ENCODE measurements at regions not wholly inside any gene's neighbourhood (a gene's known extent, or its start where the extent isn't known, plus 50 kb on each side); places are given as distances from the start of the nearest gene placed in this dataset.

DNA sequence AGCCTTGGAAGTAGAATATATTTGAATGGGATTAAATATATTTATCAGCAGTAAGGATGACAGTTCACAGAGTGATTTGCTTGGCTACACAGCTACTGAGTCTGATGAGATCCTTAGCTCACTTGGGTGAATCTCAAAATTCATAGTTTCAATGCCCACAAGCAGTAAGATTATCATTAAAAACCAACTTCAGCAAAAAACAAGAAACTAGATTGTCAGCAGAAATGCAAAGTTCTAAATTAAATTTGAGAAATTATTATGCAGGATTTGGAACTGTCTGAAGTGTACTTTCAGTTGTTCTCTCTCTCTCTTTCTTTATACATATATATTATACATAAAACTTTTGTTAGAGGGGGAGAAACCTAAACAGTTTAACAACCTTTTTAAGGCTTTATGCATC lies 288.8 kb upstream of the SASH1 start:
- H3K9me3 ChIP-seq (ENCODE audit: control insufficient read depth, low read length) = no peaks in the 10 kb centered on the region
- no peak overlapping the region for H3K9ac ChIP-seq (ENCODE audit: low read length)
- DNase-seq (ENCODE audit: low read depth) = no peak
- no peak overlapping the region for H3K4me3 ChIP-seq (ENCODE audit: low read length)
- H3K4me1 ChIP-seq (ENCODE audit: control insufficient read depth, insufficient read depth, low read length) = no peaks in the 10 kb centered on the region
- H3K27me3 ChIP-seq (replicated peaks; ENCODE audit: control insufficient read depth, insufficient read depth, low read length) = no peaks in the 10 kb centered on the region
- H3K36me3 ChIP-seq (ENCODE audit: control insufficient read depth, insufficient read depth, low read length, severe bottlenecking) = no peaks in the 10 kb centered on the region

- no peaks in the 10 kb centered on the region for H3K27me3 ChIP-seq (replicated peaks; ENCODE audit: control insufficient read depth, insufficient read depth, low read length)
- H3K36me3 ChIP-seq (ENCODE audit: control insufficient read depth, insufficient read depth, low read length, severe bottlenecking) = no peaks in the 10 kb centered on the region
- no peak for DNase-seq (ENCODE audit: low read depth)
- no peak overlapping the region for H3K9ac ChIP-seq (ENCODE audit: low read length)
- H3K4me1 ChIP-seq (ENCODE audit: control insufficient read depth, insufficient read depth, low read length) = no peaks in the 10 kb centered on the region
- H3K4me3 ChIP-seq (ENCODE audit: low read length) = no peak overlapping the region
- H3K9me3 ChIP-seq (ENCODE audit: control insufficient read depth, low read length) = no peaks in the 10 kb centered on the region
These were observed 288.4 kb upstream of the SASH1 start for GRCh38 chr6:148054219-148054618.

DNA sequence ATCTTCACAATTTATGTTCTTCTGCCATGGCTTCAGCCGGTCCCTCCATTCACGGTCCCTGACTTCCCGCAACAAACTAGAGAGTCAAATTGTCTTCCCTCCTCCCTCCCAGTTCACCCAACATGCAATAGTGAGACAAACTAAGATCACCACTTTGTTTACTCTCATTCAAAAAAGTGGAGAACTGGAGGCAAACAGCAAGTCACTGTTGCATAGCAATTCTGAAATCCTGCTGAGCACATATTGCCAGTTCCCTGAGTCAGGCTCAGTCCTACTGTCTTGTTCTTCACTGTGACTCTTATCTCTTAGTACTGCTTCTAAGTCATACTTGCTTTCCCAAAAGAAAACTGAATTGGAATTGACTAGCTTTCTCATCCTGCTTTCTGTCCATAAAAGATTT lies 287.2 kb upstream of the SASH1 start:
- DNase-seq (ENCODE audit: low read depth) = peak; percentile 7
- no peaks in the 10 kb centered on the region for H3K36me3 ChIP-seq (ENCODE audit: control insufficient read depth, insufficient read depth, low read length, severe bottlenecking)
- no peaks in the 10 kb centered on the region for H3K9me3 ChIP-seq (ENCODE audit: control insufficient read depth, low read length)
- H3K9ac ChIP-seq (ENCODE audit: low read length) = no peak overlapping the region
- no peak overlapping the region for H3K4me3 ChIP-seq (ENCODE audit: low read length)
- no peaks in the 10 kb centered on the region for H3K4me1 ChIP-seq (ENCODE audit: control insufficient read depth, insufficient read depth, low read length)
- no peaks in the 10 kb centered on the region for H3K27me3 ChIP-seq (replicated peaks; ENCODE audit: control insufficient read depth, insufficient read depth, low read length)

DNA sequence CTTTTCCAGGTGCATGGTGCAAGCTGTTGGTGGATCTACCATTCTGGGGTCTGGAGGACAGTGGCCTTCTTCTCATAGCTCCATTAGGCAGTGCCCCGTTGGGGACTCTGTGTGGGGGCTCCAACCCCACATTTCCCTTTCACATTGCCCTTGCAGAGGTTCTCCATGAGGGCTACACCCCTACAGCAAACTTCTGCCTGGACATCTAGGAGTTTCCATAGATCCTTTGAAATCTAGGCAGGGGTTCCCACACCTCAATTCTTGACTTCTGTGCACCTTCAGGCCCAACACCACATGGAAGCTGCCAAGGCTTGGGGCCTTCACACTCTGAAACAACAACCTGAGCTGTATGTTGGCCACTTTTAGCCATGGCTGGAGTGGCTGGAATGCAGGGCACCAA lies 282.8 kb upstream of the SASH1 start:
- no peak for DNase-seq (ENCODE audit: low read depth)
- Histone ChIP-seq H3K9ac (ENCODE audit: low read length) (no peak overlapping the region), H3K4me1 (ENCODE audit: control insufficient read depth, insufficient read depth, low read length) (no peaks in the 10 kb centered on the region), H3K9me3 (ENCODE audit: control insufficient read depth, low read length) (no peaks in the 10 kb centered on the region), H3K4me3 (ENCODE audit: low read length) (no peak overlapping the region), H3K36me3 (ENCODE audit: control insufficient read depth, insufficient read depth, low read length, severe bottlenecking) (no peaks in the 10 kb centered on the region), H3K27me3 (replicated peaks; ENCODE audit: control insufficient read depth, insufficient read depth, low read length) (no peaks in the 10 kb centered on the region)

DNA sequence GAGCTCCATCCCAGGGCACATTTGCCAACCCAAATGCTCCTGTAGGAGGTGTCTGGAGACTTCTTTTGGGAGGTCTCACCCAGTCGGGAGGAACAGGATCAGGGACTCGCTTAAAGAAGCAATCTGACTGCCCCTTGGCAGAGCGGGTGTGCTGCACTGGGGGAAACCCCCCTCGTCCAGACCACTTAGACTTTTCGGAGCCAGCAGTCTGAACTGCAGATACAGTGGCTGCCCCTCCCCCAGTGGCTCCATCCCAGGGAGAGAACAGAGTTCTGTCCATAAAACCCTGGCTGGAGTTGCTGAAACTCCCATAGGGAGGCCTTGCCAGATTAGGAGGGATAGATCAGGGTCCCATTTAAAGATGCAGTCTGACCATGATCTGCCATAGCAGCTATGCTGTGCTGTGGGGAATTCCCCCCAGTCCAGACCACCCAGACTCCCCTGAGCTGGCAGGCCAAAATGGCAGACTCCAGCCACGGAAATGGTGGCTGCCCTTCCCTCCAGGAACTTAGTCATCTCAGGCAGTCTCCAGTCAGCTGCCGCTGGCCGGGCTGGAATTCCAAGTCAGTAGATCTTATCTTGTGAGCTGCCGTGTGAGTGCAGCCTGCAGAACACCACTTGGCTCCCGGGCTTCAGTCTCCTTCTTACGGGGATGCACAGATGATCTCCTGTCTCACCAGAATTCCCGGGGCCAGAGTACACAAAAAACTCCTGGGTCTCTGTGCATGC lies 278.1 kb upstream of the SASH1 start:
- no peaks in the 10 kb centered on the region for H3K27me3 ChIP-seq (replicated peaks; ENCODE audit: control insufficient read depth, insufficient read depth, low read length)
- no peaks in the 10 kb centered on the region for H3K4me1 ChIP-seq (ENCODE audit: control insufficient read depth, insufficient read depth, low read length)
- no peak overlapping the region for H3K4me3 ChIP-seq (ENCODE audit: low read length)
- no peaks in the 10 kb centered on the region for H3K9me3 ChIP-seq (ENCODE audit: control insufficient read depth, low read length)
- DNase-seq (ENCODE audit: low read depth) = peak; percentile 62
- no peaks in the 10 kb centered on the region for H3K36me3 ChIP-seq (ENCODE audit: control insufficient read depth, insufficient read depth, low read length, severe bottlenecking)
- no peak overlapping the region for H3K9ac ChIP-seq (ENCODE audit: low read length)

GRCh38 chr6:148068437-148069061 lies 274.1 kb upstream of the SASH1 start:
- no peak for DNase-seq (ENCODE audit: low read depth)
- H3K9me3 ChIP-seq (ENCODE audit: control insufficient read depth, low read length) = no peaks in the 10 kb centered on the region
- no peaks in the 10 kb centered on the region for H3K4me1 ChIP-seq (ENCODE audit: control insufficient read depth, insufficient read depth, low read length)
- no peaks in the 10 kb centered on the region for H3K36me3 ChIP-seq (ENCODE audit: control insufficient read depth, insufficient read depth, low read length, severe bottlenecking)
- H3K4me3 ChIP-seq (ENCODE audit: low read length) = no peak overlapping the region
- no peak overlapping the region for H3K9ac ChIP-seq (ENCODE audit: low read length)
- H3K27me3 ChIP-seq (replicated peaks; ENCODE audit: control insufficient read depth, insufficient read depth, low read length) = no peaks in the 10 kb centered on the region

DNA sequence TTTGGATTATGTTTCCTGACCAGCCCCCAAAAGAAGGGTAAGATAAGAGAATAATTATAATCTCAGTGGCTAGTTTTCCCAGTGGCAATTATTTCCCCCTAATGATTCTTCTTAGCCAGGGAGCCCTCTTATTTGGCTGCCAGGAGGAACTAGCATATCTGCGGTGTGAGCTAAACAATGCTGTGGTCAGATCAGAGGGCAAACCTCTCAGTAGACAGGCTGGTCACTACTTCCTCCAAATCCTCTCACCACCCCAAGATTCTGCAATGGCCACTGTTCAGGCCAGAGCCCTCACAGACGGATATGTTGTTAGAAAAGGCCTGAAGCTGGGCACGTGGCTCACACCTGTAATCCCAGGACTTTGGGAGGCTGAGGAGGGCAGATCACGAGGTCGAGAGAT lies 273.4 kb upstream of the SASH1 start:
- H3K4me3 ChIP-seq (ENCODE audit: low read length) = no peak overlapping the region
- H3K9me3 ChIP-seq (ENCODE audit: control insufficient read depth, low read length) = no peaks in the 10 kb centered on the region
- no peaks in the 10 kb centered on the region for H3K4me1 ChIP-seq (ENCODE audit: control insufficient read depth, insufficient read depth, low read length)
- no peaks in the 10 kb centered on the region for H3K27me3 ChIP-seq (replicated peaks; ENCODE audit: control insufficient read depth, insufficient read depth, low read length)
- no peak for DNase-seq (ENCODE audit: low read depth)
- H3K9ac ChIP-seq (ENCODE audit: low read length) = no peak overlapping the region
- H3K36me3 ChIP-seq (ENCODE audit: control insufficient read depth, insufficient read depth, low read length, severe bottlenecking) = no peaks in the 10 kb centered on the region

DNA sequence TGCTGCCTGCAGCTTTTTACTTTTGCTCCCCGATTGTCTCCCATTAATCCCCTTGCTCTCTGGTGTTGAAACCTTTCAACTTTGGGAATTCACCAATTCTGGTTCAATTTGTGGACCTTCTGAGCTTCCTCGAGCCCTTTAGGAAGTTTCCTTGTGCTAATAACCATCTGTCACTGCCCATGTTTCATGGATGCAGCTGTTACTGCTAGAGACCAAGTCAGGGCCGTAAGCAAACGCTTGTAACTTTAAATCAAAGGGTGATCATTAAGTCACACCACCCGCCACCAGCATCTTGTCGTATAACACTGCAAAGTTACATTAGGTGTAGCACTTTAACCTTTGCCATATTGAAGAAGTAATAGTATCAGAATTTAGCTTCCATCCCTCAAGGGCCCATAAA lies 268.3 kb upstream of the SASH1 start:
- peaks cover 6% of the 10 kb centered on the region for H3K27me3 ChIP-seq (replicated peaks; ENCODE audit: control insufficient read depth, insufficient read depth, low read length)
- H3K4me3 ChIP-seq (ENCODE audit: low read length) = no peak overlapping the region
- no peak overlapping the region for H3K9ac ChIP-seq (ENCODE audit: low read length)
- H3K4me1 ChIP-seq (ENCODE audit: control insufficient read depth, insufficient read depth, low read length) = no peaks in the 10 kb centered on the region
- DNase-seq (ENCODE audit: low read depth) = no peak
- H3K9me3 ChIP-seq (ENCODE audit: control insufficient read depth, low read length) = no peaks in the 10 kb centered on the region
- no peaks in the 10 kb centered on the region for H3K36me3 ChIP-seq (ENCODE audit: control insufficient read depth, insufficient read depth, low read length, severe bottlenecking)

- Histone ChIP-seq H3K9ac (ENCODE audit: low read length) (no peak overlapping the region), H3K27me3 (replicated peaks; ENCODE audit: control insufficient read depth, insufficient read depth, low read length) (peaks cover 6% of the 10 kb centered on the region), H3K4me3 (ENCODE audit: low read length) (no peak overlapping the region), H3K4me1 (ENCODE audit: control insufficient read depth, insufficient read depth, low read length) (no peaks in the 10 kb centered on the region), H3K9me3 (ENCODE audit: control insufficient read depth, low read length) (no peaks in the 10 kb centered on the region), H3K36me3 (ENCODE audit: control insufficient read depth, insufficient read depth, low read length, severe bottlenecking) (no peaks in the 10 kb centered on the region)
- no peak for DNase-seq (ENCODE audit: low read depth)
These were observed 267.9 kb upstream of the SASH1 start for GRCh38 chr6:148074738-148075137.

DNA sequence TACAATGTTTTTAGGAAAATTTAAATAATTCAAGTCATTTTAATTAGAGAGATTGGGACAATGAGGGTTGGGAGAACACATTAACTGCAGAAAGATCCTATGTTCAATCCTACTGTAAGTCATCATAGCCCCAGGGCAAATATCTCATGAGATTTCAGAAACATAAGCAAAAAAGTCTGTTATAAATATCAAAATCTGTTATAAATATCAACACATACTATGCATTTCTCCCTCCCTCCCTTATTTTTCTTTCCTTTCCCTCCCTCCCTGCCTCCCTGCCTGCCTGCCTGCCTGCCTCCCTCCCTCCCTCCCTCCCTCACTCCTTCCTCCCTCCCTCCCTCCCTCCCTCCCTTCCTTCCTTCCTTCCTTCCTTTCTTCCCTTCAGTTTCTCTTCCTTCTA lies 267.3 kb upstream of the SASH1 start:
- Histone ChIP-seq H3K9ac (ENCODE audit: low read length) (no peak overlapping the region), H3K4me1 (ENCODE audit: control insufficient read depth, insufficient read depth, low read length) (no peaks in the 10 kb centered on the region), H3K27me3 (replicated peaks; ENCODE audit: control insufficient read depth, insufficient read depth, low read length) (peaks cover 6% of the 10 kb centered on the region), H3K9me3 (ENCODE audit: control insufficient read depth, low read length) (no peaks in the 10 kb centered on the region), H3K36me3 (ENCODE audit: control insufficient read depth, insufficient read depth, low read length, severe bottlenecking) (no peaks in the 10 kb centered on the region), H3K4me3 (ENCODE audit: low read length) (no peak overlapping the region)
- DNase-seq (ENCODE audit: low read depth) = peak; percentile 29

DNA sequence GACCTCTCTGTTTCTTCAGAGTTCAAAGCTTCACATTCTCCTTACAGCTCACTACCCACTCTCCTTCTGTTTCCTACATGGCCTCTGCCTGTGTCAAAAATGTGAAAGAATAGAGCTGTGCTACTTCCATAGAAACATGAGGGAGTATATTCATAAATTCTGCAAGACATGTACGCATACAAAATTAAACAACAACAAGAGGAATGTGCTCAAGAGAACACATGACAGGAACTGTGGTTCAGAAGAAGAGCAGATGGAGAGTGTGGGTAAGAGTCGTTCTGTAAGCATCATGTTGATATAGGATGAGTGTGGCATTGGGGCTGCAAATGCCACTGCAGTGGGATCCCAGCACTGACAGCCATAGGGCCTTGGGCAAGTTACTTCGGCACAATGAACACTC lies 266.6 kb upstream of the SASH1 start:
- DNase-seq (ENCODE audit: low read depth) = no peak
- Histone ChIP-seq H3K4me3 (ENCODE audit: low read length) (no peak overlapping the region), H3K9me3 (ENCODE audit: control insufficient read depth, low read length) (no peaks in the 10 kb centered on the region), H3K36me3 (ENCODE audit: control insufficient read depth, insufficient read depth, low read length, severe bottlenecking) (no peaks in the 10 kb centered on the region), H3K4me1 (ENCODE audit: control insufficient read depth, insufficient read depth, low read length) (no peaks in the 10 kb centered on the region), H3K27me3 (replicated peaks; ENCODE audit: control insufficient read depth, insufficient read depth, low read length) (peaks cover 6% of the 10 kb centered on the region), H3K9ac (ENCODE audit: low read length) (no peak overlapping the region)

- DNase-seq (ENCODE audit: low read depth) = no peak
- H3K36me3 ChIP-seq (ENCODE audit: control insufficient read depth, insufficient read depth, low read length, severe bottlenecking) = no peaks in the 10 kb centered on the region
- no peak overlapping the region for H3K4me3 ChIP-seq (ENCODE audit: low read length)
- peaks cover 6% of the 10 kb centered on the region for H3K27me3 ChIP-seq (replicated peaks; ENCODE audit: control insufficient read depth, insufficient read depth, low read length)
- H3K9me3 ChIP-seq (ENCODE audit: control insufficient read depth, low read length) = no peaks in the 10 kb centered on the region
- H3K9ac ChIP-seq (ENCODE audit: low read length) = no peak overlapping the region
- H3K4me1 ChIP-seq (ENCODE audit: control insufficient read depth, insufficient read depth, low read length) = no peaks in the 10 kb centered on the region
These were observed 262.3 kb upstream of the SASH1 start for GRCh38 chr6:148080315-148080714.
